CMK (cell line): ENCODE measurements at regions not wholly inside any gene's neighbourhood (a gene's known extent, or its start where the extent isn't known, plus 50 kb on each side); places are given as distances from the start of the nearest gene placed in this dataset.
"Not testable (repeated sequence)": the region's sequence is repeated elsewhere in the genome, so short reads cannot be mapped to it uniquely, and the experiment has no call there.

Source experiments
- DNase-seq: peaks from one replicate; pipeline ENCODE4 v3.0.0-alpha.2; 2010; ENCODE audit warnings: low read depth

DNA sequence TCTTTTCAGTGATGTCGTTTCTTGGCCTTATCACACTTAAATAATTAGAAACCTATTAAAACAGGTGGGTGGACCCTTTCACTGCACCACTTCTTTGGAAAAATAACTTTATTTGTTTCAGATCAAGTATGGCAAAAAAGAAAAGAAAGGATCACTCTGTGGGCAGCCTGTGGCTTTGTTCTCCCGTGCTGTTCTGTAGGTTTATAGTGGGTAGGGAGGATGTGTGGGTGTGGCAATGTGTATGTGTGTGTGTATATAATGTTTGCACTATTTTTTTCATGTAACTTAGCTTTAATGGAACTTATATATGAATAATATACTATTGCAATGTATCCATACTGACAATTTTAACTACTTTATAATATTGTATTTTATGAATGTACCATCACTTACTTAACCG is 85.9 kb downstream of the ACTBL2 start:
- no peak for DNase-seq

DNA sequence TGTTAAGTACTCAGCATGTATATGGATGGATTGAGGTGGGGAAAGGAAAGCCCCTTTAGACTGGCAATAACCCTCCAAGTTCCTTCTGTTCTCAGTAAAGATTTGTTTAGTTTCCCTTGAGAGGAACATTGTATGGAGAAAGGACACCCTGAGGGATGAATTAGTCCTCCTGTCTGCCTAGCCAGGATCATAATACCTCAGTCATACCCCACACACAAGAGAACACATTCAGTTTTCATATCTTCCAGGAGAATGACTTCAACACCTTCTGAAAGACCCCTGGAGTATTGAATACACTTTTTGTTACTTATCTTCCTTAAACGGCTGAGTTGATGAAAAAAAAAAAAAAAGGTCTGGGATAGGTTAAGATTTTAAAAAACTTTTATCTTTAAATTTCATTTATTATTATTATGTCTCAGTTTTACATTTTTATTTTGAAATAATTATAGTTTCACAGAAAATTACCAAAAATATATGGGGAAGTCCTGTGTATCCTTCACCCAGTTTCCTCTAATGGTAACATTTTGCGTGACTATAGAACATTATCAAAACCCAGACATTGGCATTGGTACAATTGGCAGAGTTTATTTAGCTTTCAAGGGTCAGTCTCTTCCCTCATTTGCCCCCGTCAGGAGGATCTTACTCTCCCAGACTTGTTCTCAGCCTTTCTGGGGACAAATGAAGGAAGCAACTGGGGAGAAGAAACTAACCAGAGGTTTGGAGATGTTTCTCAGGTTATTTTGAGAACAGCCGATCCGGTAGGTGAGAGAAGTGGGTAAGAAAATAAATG is 88.0 kb downstream of the ACTBL2 start:
- DNase-seq: no peak

DNA sequence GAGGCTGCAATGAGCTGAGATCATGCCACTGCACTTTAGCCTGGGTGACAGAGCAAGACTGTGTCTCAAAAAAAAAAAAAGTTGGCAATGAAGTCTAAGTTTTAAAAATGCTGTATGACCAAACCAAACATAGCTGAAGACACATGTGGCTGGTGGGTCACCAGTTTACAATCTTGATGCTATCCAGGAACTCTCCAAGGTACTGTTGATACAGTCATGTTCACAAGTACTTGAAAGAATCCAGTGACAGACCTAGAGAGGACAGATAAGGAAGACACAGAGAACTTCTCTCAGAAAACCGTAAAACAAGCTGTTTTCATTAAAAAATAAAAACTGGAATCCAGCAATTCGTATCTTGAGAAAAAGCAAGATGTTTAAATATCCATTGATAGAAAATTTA is 95.7 kb downstream of the ACTBL2 start:
- no peak for DNase-seq

DNA sequence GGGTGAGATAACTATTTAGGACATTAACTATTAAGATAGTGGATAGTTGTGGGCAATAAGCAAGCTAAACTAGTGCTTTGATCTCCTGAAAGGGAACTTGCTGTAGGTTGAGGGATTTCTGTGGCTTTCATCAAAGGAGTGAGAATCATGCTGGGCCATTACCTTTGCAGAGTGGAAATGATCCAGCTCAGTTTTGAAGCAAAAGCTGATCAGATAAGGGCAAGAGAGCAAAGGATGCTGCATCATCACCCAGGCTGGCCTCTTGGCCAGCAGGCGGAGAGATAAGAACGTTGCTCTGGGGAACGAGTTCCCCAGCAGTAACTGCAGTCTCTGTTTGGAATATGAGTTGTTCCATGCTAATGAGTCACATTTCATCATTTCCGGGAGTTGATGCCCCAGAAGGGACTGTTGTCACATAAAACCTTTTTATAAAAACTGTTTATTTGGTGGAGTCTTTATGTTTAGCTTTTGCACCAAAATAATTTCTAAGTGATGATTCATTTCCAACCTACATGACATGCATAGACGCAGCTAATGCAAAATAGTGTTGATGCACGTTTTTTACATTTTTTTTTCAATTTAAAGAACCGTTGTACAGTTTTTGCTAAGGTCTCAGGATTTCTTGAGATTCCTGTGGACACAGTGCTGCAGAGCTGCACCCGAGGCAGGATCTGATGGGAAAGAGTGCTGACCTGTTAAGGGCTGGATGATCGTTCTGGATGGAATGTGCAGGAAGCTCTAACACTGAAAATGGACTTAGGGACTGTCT is 99.3 kb downstream of the ACTBL2 start:
- no peak for DNase-seq

DNA sequence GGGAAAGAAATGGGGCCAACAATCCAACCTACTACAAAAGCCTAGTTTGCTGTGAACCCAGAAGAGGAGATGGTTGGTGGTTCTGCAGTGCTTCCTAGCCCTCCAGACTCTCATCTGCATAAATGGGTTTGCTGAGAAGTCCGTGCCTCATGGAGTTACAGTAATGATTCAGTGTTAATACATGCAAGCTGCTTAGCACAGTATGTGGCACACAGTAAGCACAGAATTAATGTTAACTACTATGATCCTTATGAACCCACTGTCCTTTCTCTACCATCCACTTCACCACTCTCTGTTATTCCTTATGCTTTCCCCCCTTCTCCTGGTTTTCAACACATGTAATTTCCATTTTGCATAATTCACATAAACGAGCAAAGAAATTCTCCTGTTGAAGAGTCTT is 100.0 kb downstream of the ACTBL2 start:
- DNase-seq: no peak

DNA sequence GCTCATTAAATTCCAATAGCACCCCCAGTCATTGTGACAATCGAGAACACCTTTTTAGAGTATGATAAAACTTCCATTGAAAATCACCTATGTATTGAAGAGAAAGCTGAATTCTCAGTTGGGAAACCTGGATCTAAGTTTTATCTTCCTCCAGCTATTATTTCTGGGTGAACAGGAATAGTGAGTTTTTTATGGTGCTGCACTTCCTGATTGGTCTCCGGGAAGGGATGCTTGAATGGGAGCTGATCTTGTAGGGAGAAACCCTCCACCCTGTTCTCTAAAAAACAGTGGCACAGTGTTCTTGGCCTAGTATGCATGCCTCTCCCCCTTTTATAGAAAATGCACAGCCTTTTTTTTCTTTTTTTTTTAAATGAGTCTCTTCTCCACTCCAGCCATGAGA is 112.2 kb downstream of the ACTBL2 start:
- DNase-seq: no peak

DNA sequence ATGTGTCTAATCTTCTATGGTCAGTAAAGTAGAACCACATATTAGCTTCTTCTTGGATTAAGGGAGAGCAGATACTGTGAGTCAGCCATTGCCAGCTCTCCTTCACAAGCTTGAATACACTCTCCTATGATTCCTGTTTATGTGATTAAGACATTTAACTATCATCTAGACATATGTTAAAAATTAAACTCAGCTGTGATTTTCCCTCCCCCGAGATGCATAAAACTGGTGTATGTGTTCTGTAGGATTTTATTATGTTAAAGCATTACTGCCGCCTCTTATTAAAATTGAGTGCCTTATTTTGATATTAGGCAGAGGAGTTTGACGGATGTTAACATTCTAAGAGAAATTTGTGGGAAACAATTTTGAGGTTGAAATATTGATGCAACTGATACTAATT is 114.6 kb downstream of the ACTBL2 start:
- no peak for DNase-seq

DNA sequence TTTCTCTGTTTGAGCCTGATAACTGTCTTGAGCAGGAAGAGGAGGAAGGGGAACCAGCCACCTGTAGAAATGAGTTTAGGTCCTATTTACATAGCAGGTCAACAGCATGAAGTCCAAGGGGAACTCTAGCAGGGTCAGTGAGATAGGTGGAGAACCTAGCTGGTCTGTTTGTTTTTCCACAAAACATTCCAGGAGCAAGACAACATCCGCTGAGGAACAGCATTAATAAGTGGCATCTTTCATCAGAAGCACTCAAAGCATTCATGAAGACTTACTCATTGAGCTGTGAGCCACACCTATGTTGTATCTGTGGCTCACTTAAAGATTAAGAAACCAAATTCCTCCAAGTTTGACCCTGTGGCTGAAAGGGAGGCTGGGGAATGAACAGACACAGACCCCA is 115.9 kb downstream of the ACTBL2 start:
- no peak for DNase-seq

DNA sequence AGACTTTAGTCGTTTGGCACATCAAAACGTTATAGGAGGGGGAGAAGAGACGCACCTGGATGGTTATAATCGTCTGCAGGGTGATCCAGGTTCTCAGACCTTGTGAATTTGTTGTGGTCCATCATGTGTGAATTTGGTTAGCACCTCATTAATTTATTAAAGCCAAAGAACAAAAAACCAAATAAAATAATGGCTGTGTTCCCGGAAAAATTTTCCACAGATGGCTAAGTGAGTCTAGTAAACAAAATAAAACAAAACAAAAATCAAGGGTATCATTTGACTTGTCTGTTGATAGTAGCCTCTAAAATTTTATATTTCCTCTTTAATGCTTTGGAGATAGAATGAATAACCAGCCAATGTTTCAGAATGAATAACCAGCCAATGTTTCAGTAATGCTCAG is 119.7 kb downstream of the ACTBL2 start:
- DNase-seq: no peak

DNA sequence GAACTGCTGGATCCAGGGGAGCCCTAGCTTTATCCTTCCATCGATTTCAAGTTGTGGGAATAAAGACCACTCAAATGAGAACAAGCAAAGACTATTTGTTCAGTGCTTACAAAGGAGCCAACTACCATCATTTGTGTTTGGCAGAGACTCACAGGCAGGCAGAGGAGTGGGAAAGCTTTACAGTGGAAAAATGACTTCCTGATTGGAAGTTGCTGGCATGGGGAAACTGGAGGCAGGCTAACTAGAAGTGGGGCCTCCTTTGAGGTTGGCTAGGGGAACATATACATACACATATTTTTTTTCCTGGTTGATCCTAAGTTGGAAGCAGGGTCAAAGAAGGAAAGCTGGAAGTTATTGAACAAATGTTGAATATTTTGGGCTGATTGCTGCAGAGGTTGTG is 121.7 kb downstream of the ACTBL2 start:
- no peak for DNase-seq

DNA sequence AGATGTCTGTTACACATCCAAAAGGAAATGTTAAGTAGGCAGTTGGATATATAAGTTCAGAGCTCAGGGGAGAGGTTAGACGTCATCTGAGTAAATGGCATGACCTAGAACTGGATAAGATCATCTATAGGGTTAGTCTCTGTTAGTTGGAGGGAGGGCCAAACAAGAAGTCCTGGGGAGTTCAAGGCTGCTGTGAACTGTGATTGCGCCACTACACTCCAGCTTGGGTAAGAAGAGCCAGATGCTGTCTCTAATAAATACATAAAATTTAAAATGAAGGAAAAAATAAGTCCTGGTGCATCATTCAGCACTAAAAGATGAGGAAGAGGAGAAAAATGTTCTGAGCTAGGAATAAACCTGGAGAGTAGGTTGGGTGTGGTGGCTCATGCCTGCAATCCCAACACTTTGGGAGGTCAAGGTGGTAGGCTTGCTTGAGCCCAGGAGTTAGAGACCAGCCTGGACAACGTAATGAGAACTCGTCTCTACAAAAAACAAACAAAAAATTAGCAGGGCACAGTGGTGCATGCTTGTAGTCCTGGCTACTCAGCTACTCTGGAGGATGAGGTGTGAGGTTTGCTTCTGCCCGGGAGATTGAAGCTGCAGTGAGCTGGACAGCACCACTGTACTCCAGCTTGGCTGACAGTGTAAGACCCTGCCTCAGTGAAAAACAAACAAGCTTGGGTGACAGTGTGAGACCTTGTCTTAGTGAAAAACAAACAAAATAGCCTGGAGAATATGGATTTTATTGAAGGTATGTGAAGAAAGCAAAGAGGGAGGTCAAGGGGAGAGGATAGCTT is 123.6 kb downstream of the ACTBL2 start:
- DNase-seq: no peak

DNA sequence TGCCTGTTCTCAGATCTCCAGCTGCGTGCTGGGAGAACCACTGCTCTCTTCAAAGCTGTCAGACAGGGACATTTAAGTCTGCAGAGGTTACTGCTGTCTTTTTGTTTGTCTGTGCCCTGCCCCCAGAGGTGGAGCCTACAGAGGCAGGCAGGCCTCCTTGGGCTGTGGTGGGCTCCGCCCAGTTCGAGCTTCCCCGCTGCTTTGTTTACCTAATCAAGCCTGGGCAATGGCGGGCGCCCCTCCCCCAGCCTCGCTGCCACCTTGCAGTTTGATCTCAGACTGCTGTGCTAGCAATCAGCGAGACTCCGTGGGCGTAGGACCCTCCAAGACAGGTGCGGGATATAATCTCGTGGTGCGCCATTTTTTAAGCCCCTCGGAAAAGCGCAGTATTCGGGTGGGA is 125.8 kb downstream of the ACTBL2 start:
- DNase-seq: not testable (repeated sequence)

DNA sequence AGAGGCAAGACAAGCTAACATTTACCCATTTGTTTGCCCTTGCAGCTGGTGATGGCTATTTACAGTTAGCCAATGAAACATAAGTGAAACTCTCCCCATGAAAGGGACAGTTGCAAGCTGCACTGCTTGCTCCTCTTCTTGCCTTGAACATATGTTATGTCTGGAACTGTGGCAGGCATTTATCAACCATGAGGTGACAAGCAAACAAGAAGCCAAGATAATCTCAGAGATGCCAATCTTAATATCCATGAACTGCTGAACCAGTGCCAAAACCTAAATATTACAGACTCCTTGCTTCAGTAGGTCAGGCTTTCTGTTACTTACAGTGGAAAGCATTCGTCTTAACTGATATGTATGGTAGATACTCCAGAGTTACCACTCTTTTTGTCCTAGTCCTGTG is 133.4 kb downstream of the ACTBL2 start:
- DNase-seq: no peak

DNA sequence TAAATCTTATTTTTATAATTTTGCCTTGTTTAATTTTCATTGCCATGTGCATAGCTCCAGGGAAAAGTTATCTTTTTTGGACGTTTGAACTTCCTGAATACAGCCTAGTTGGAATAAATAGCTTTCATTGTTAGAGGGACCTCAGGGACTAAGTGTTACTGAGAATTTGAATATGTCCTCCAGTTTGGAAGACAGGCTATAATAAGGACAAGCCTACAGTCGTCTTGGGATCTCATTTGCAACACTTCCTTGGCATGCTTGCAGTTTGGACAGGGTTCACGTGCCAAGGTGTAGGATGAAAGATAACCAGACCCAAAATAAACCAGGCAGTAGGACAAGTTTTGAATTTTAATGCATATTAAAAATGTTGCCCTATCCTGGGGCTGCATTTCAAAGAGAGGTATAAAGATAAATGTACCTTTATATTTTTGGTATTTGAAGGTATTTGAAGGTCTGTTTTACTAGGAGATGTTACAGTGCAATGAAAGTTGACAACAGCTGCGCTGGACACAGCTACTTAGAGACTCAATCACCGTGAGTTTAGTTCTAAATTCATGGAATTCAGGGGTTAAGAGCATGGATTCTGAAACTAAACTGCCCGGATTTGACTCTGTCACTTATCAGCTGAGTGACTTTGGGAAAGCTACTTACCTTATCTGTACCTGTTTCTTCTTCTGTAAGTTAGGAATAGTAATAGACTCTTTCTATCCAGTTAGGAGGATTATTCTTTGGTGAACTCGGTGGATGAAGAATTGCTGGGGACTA is 134.1 kb downstream of the ACTBL2 start:
- DNase-seq: no peak

DNA sequence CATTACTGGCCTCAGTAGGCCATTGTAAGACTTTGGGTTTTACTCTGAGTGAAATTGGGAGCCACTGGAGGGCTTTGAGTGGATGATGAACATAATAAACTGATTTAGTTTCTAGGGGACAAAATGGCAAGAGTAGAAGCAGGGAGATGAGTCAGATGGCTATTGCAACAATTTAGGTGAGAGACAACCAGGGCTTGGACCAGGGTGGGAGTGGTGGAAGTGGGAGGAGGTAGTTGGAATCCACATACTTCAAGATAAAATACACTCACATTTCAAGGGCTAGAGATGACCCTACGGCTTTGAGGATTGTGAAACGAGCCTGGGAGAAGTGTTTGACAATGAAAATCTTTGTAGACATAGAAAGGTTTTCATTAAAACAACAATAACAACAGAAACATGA is 136.3 kb downstream of the ACTBL2 start:
- DNase-seq: no peak

DNA sequence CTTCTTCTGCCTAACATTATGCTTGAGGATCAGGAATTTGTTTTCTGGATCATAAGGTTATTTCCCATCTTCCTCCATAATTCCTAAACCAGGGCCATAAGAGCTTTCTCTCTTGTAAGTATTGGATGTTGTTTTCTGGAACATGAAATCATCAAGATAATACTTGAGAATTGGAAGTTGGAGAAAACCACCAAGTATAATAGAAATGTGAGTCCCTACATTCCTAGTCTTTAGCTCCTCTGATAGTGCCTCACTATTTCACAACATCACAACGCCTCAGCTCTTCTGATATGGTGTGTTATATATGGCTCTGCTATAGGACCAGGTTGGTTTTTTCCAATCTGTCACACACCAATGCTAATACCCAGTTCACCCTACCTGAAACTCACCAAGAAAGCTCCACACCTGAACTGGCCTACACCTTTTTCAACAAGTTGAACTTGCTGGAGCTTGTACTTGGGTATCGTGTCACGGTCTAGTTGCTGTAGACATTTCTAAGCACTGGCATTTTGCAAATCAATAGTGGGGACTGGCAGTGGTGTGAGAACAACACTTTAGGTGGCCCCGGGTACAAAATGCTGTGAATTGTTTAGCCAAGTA is 141.1 kb downstream of the ACTBL2 start:
- no peak for DNase-seq

DNA sequence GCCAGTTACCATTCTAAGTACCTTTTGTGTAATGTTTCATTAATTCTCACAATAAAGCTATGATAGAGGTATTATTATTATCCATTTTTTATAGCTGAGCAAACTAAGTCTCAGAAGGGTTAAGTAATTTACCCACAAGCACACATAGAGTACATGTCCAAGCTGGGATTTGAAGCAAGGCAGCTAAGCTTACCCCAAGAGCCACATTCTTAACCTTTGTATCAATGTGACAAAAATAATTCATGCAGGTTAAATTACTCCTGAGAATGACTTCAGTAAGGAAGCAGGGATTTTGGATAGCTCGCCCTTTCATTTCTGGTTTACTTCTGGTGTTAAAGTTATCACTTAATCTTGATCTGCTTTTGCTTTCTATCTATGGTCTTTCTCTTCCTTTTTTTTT is 141.9 kb downstream of the ACTBL2 start:
- no peak for DNase-seq

DNA sequence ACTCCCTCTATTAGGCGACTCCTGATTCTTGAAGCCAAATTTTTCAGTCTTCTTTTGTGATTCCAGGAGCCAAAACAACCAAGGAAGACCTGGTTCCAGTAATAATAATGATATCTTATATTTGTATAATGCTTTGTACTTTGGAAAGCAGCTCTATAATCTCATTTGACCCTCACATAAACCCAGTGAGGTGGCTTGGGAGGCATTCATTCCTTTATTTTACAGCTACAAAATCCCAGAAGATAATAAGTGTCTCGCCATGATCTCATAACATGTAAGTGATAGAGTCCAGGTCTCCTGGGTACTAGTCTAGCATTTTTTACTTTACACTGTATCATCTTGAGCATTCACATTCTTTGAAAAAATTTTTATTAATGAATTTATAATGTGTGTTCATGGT is 143.1 kb downstream of the ACTBL2 start:
- no peak for DNase-seq

DNA sequence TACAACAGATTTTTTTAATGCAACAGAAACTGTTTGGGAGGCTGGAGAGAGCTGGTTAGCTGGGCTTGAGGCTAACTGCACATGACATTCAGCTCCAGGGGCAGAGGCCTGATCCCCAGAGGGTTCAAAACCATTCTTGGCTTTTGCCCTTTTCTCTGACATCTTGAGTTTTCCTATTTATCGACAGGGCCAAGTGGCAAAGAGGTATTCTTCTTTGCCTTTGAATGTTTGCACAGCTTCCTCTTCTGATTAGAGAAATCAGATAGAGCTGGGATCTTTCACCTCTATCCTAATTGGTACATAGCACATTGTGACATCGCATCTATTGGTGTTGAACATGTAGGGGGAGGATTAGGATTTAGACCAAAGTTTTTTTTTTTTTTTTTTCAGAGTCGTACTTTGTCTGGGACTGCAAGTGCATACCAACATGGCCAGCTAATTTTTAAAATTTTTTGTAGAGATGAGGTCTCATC is 143.7 kb downstream of the ACTBL2 start:
- DNase-seq: no peak

DNA sequence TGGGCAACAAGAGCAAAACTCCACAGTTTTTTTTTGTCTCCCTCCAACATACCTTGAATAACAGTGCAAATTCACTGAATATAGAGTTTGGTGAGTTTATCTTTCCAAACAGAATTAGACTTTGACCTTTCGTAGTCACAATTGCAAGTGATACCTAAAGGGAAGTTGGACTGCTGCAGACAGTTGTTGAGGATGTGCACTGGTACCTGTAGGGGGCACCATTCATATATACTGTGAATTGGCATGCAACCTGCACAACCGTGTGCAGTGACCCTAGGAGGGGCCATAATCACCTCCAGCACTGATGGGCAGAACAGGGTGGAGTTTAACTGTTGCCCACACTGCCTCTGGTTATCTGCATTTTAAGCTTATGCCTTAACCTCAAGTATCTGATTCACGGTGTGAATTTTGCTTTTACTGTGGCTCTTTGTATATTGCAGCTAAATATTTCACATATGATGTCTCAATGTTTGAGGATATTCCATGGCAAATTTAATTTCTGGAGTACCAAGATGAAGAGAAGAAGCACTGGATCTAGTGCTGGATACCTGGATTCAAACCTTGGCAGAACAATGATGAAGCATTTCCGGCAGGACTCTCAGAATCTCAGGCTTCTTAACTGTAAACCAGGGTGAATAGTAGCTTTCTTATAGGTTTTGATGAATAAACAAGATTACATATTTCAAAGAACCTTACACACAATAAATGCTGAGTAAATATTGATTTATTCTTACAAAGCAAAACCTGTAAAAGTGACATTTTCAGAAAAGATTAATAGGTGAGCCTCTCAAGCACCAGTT is 144.3 kb downstream of the ACTBL2 start:
- peak; percentile 1 for DNase-seq
